ENCODE measurements at regions not wholly inside any gene's neighbourhood (a gene's known extent, or its start where the extent isn't known, plus 50 kb on each side); places are given as distances from the start of the nearest gene placed in this dataset.

GRCh38 chr10:23885853-23886252 is 323.1 kb upstream of the KIAA1217 start:
- TF ChIP-seq CTCF (IDR thresholded peaks at IDR 0.05) = no peak
- no peak for TF ChIP-seq POLR2A (IDR thresholded peaks at IDR 0.05)

Measured in Peyer's patch (tissue), 4 donors.